Gastroesophageal sphincter (tissue), 3 donors: ENCODE measurements at regions not wholly inside any gene's neighbourhood (a gene's known extent, or its start where the extent isn't known, plus 50 kb on each side); places are given as distances from the start of the nearest gene placed in this dataset.

Experiments used
- EP300 ChIP-seq: sonication (generic); formaldehyde crosslinking; IDR thresholded peaks from one replicate; pipeline ENCODE4 v1.6.1; 2017; ENCODE audit warnings: antibody characterized with exemption, mild to moderate bottlenecking
- POLR2A ChIP-seq, 2 donors: fragments of 450-650 bp; IDR thresholded peaks; one replicate each; pipeline ENCODE4 v1.6.1; 2017; ENCODE audit warnings: antibody characterized with exemption in 2 of 2, mild to moderate bottlenecking in 2 of 2, moderate library complexity in 1 of 2
- POLR2AphosphoS5 ChIP-seq: sonication (generic); formaldehyde crosslinking; IDR thresholded peaks from one replicate; pipeline ENCODE4 v1.6.1; 2017; ENCODE audit warnings: antibody characterized with exemption
- TF ChIP-seq, protein P1 (sequence below), 4 experiments: fragments of 200-600 bp in 2 of 4; fragments of 450-650 bp in 2 of 4; sonication (generic) in 1 of 4; IDR thresholded peaks; one replicate each; pipeline ENCODE4 v1.5.1; 2017 to 2019; ENCODE audit warnings: antibody characterized with exemption in 4 of 4, mild to moderate bottlenecking in 2 of 4, moderate library complexity in 2 of 4

DNA sequence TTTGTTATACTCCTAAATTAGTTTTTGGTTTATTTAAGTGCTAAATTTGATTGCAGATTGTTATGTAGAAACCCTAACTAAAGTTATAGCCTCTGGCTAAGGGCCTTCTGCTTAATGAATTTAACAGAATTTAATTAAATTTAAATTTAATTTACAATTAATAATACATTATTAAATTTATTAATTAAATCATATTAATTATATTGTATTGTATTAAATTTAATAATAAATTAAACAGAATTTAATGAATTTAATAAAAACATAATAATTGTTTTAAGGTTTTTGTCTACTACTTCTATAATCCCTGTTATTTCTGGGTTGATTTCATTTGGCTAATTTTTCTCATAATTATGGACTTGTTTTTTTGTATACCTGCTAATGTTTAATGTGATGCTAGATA, 141.9 kb upstream of the TECRL start:
- TF ChIP-seq, protein P1, sequence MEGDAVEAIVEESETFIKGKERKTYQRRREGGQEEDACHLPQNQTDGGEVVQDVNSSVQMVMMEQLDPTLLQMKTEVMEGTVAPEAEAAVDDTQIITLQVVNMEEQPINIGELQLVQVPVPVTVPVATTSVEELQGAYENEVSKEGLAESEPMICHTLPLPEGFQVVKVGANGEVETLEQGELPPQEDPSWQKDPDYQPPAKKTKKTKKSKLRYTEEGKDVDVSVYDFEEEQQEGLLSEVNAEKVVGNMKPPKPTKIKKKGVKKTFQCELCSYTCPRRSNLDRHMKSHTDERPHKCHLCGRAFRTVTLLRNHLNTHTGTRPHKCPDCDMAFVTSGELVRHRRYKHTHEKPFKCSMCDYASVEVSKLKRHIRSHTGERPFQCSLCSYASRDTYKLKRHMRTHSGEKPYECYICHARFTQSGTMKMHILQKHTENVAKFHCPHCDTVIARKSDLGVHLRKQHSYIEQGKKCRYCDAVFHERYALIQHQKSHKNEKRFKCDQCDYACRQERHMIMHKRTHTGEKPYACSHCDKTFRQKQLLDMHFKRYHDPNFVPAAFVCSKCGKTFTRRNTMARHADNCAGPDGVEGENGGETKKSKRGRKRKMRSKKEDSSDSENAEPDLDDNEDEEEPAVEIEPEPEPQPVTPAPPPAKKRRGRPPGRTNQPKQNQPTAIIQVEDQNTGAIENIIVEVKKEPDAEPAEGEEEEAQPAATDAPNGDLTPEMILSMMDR (IDR thresholded peaks at IDR 0.05) = no peak
- TF ChIP-seq POLR2AphosphoS5 = no peak
- no peak for TF ChIP-seq POLR2A (IDR thresholded peaks at IDR 0.05)
- no peak for TF ChIP-seq EP300
